ENCODE measurements at regions not wholly inside any gene's neighbourhood (a gene's known extent, or its start where the extent isn't known, plus 50 kb on each side); places are given as distances from the start of the nearest gene placed in this dataset.

GRCh38 chr15:88383354-88383753 is 83.8 kb downstream of the MRPL46 start:
- TF ChIP-seq, protein P1, sequence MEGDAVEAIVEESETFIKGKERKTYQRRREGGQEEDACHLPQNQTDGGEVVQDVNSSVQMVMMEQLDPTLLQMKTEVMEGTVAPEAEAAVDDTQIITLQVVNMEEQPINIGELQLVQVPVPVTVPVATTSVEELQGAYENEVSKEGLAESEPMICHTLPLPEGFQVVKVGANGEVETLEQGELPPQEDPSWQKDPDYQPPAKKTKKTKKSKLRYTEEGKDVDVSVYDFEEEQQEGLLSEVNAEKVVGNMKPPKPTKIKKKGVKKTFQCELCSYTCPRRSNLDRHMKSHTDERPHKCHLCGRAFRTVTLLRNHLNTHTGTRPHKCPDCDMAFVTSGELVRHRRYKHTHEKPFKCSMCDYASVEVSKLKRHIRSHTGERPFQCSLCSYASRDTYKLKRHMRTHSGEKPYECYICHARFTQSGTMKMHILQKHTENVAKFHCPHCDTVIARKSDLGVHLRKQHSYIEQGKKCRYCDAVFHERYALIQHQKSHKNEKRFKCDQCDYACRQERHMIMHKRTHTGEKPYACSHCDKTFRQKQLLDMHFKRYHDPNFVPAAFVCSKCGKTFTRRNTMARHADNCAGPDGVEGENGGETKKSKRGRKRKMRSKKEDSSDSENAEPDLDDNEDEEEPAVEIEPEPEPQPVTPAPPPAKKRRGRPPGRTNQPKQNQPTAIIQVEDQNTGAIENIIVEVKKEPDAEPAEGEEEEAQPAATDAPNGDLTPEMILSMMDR (IDR thresholded peaks at IDR 0.05; ENCODE audit: poor library complexity, severe bottlenecking) = no peak
- TF ChIP-seq RAD21 (conservative IDR thresholded peaks at IDR 0.05) = no peak
- TF ChIP-seq TAF1 (IDR thresholded peaks at IDR 0.05; ENCODE audit: low read depth) = no peak
- no peak for TF ChIP-seq EP300 (conservative IDR thresholded peaks at IDR 0.05; ENCODE audit: poor library complexity, severe bottlenecking)
